Uterus (tissue), 3 donors: ENCODE measurements at regions not wholly inside any gene's neighbourhood (a gene's known extent, or its start where the extent isn't known, plus 50 kb on each side); places are given as distances from the start of the nearest gene placed in this dataset.

Experiments used
- DNase-seq, 2 donors: peaks; one replicate each; pipeline ENCODE4 v3.0.0-alpha.2; 2019 to 2020
- H3K27ac ChIP-seq, 2 donors: fragments of 200-600 bp; sonication (generic); 1 replicate in 1 of 2; 2 replicates in 1 of 2; pipeline ENCODE4 v1.5.1; 2016 to 2018
- H3K27me3 ChIP-seq, 2 donors: fragments of 200-600 bp; sonication (generic); one replicate each; pipeline ENCODE4 v1.5.1; 2018 to 2019; ENCODE audit warnings: control low read depth in 1 of 2
- H3K36me3 ChIP-seq, 2 donors: fragments of 200-600 bp; sonication (generic); one replicate each; pipeline ENCODE4 v1.5.1; 2019; ENCODE audit warnings: control low read depth in 1 of 2
- H3K4me1 ChIP-seq, 2 donors: fragments of 200-600 bp; sonication (generic); one replicate each; pipeline ENCODE4 v1.5.1; 2018 to 2019; ENCODE audit warnings: control low read depth in 1 of 2
- H3K4me3 ChIP-seq, 2 donors: fragments of 200-600 bp; sonication (generic); 1 replicate in 1 of 2; 2 replicates in 1 of 2; pipeline ENCODE4 v1.5.1; 2018 to 2019; ENCODE audit warnings: mild to moderate bottlenecking in 1 of 2
- H3K9me3 ChIP-seq, 2 donors: fragments of 200-600 bp; sonication (generic); one replicate each; pipeline ENCODE4 v1.5.1; 2019; ENCODE audit warnings: control low read depth in 1 of 2
- CTCF ChIP-seq, 4 experiments: fragments of 200-600 bp in 2 of 4; fragments of 450-650 bp in 2 of 4; sonication (generic) in 2 of 4; IDR thresholded peaks; one replicate each; pipeline ENCODE4 v1.5.1; 2016 to 2019; ENCODE audit warnings: antibody characterized with exemption in 4 of 4, mild to moderate bottlenecking in 2 of 4, moderate library complexity in 1 of 4
- POLR2A ChIP-seq, 2 donors: fragments of 450-650 bp; IDR thresholded peaks; one replicate each; pipeline ENCODE4 v1.6.1; 2016; ENCODE audit warnings: antibody characterized with exemption in 2 of 2, mild to moderate bottlenecking in 1 of 2, moderate library complexity in 1 of 2
- intact Hi-C: fragments of 100-400 bp; cut with DNase I; formaldehyde crosslinking; loops from one replicate; pipeline ENCODE4 v1.15.1; 2023; ENCODE audit warnings: low total_unique reads
- donor health status: DM: yes; HTN: yes; CAD: no.

- H3K27me3 ChIP-seq: no peaks in the 10 kb centered on the region
- no peak overlapping the region for H3K27ac ChIP-seq
- no peak for DNase-seq
- peaks cover 0 to 4% of the 10 kb centered on the region in 2 donors for H3K4me1 ChIP-seq
- no peaks in the 10 kb centered on the region for H3K9me3 ChIP-seq
- H3K36me3 ChIP-seq: no peaks in the 10 kb centered on the region
- intact Hi-C loops: no loop called here
- TF ChIP-seq POLR2A (IDR thresholded peaks at IDR 0.05) (no peak), CTCF (IDR thresholded peaks at IDR 0.05) (no peak)
- no peak overlapping the region for H3K4me3 ChIP-seq
Observed at GRCh38 chr3:196142202-196142956, 60.5 kb upstream of the TFRC start.

- intact Hi-C loops: no loop called here
Observed at GRCh38 chr3:196141866-196142201, 59.9 kb upstream of the TFRC start.

GRCh38 chr3:196141052-196141865 is 59.4 kb upstream of the TFRC start:
- Histone ChIP-seq H3K4me3 (no peak overlapping the region), H3K9me3 (no peaks in the 10 kb centered on the region), H3K27me3 (no peaks in the 10 kb centered on the region), H3K36me3 (no peaks in the 10 kb centered on the region), H3K4me1 (peaks cover 0 to 4% of the 10 kb centered on the region in 2 donors), H3K27ac (peak overlapping the region; percentile 72 to 85)
- intact Hi-C loops: no loop called here
- no peak for DNase-seq
- no peak for TF ChIP-seq POLR2A (IDR thresholded peaks at IDR 0.05)

More at GRCh38 chr3:196141866-196142201, 59.9 kb upstream of the TFRC start:
- TF ChIP-seq POLR2A (IDR thresholded peaks at IDR 0.05) (no peak), CTCF (IDR thresholded peaks at IDR 0.05) (no peak)
- Histone ChIP-seq H3K4me3 (no peak overlapping the region), H3K4me1 (peaks cover 0 to 4% of the 10 kb centered on the region in 2 donors), H3K27me3 (no peaks in the 10 kb centered on the region), H3K9me3 (no peaks in the 10 kb centered on the region), H3K36me3 (no peaks in the 10 kb centered on the region), H3K27ac (no peak overlapping the region)
- no peak for DNase-seq

GRCh38 chr3:196140224-196140623 is 58.3 kb upstream of the TFRC start:
- Histone ChIP-seq H3K27ac (peak overlapping the region; percentile 72 to 85), H3K36me3 (no peaks in the 10 kb centered on the region), H3K27me3 (no peaks in the 10 kb centered on the region), H3K9me3 (no peaks in the 10 kb centered on the region), H3K4me1 (peaks cover 0 to 4% of the 10 kb centered on the region in 2 donors), H3K4me3 (no peak overlapping the region)
- intact Hi-C loops: no loop called here
- DNase-seq: peak; percentile 55 to 75
- no peak for TF ChIP-seq CTCF (IDR thresholded peaks at IDR 0.05)
- no peak for TF ChIP-seq POLR2A (IDR thresholded peaks at IDR 0.05)

GRCh38 chr3:196139281-196139680 is 57.4 kb upstream of the TFRC start:
- no peak overlapping the region for H3K4me3 ChIP-seq
- TF ChIP-seq POLR2A (IDR thresholded peaks at IDR 0.05): no peak
- TF ChIP-seq CTCF (IDR thresholded peaks at IDR 0.05): no peak
- no peaks in the 10 kb centered on the region for H3K36me3 ChIP-seq
- H3K4me1 ChIP-seq: peaks cover 0 to 4% of the 10 kb centered on the region in 2 donors
- H3K9me3 ChIP-seq: no peaks in the 10 kb centered on the region
- no peaks in the 10 kb centered on the region for H3K27me3 ChIP-seq
- intact Hi-C loops: no loop called here
- H3K27ac ChIP-seq: peak overlapping the region; percentile 72 to 85
- no peak for DNase-seq
